HEK293 (cell line): ENCODE measurements at regions not wholly inside any gene's neighbourhood (a gene's known extent, or its start where the extent isn't known, plus 50 kb on each side); places are given as distances from the start of the nearest gene placed in this dataset.
A peak's percentile ranks its signal among the peaks of the same experiment; 100 is the strongest.

Source experiments
- CTCF ChIA-PET: fragments of 350-600 bp; formaldehyde crosslinking; extraction: SDS; loops from one replicate; lab custom pipeline; 2021; ENCODE audit warnings: antibody characterized with exemption; lab: Yijun Ruan, JAX
- POLR2A ChIA-PET: fragments of 300-600 bp; formaldehyde crosslinking; extraction: SDS; loops from one replicate; lab custom pipeline; 2020; ENCODE audit warnings: antibody characterized with exemption, inconsistent platforms; lab: Yijun Ruan, JAX
- H3K27ac ChIP-seq: fragments of 200-500 bp; sonication (Bioruptor generic); 2 replicates; pipeline ENCODE4 v1.5.1; 2014; ENCODE audit warnings: low read depth, low read length, control low read depth, inconsistent platforms; ENCODE audit errors: extremely low read depth
- H3K36me3 ChIP-seq, 2 experiments: fragments of 200-500 bp in 1 of 2; sonication (Bioruptor generic) in 1 of 2; 1 replicate in 1 of 2; 2 replicates in 1 of 2; pipeline ENCODE4 v1.5.1; 2014 to 2017; ENCODE audit warnings: inconsistent platforms in 2 of 2, low read length in 2 of 2; ENCODE audit not compliant: control insufficient read depth in 2 of 2, insufficient read depth in 1 of 2
- H3K4me1 ChIP-seq: fragments of 200-500 bp; sonication (Bioruptor generic); 2 replicates; pipeline ENCODE4 v1.5.1; 2014; ENCODE audit warnings: mild to moderate bottlenecking, low read length, inconsistent platforms; ENCODE audit not compliant: control insufficient read depth, insufficient read depth
- H3K4me3 ChIP-seq: 2 replicates; pipeline ENCODE4 v1.5.1; 2011; ENCODE audit warnings: low read depth, mild to moderate bottlenecking, control low read depth, low read length, moderate library complexity
- H3K9me3 ChIP-seq: fragments of 200-500 bp; sonication (Bioruptor generic); 2 replicates; pipeline ENCODE4 v1.5.1; 2014; ENCODE audit warnings: low read depth, low read length, inconsistent platforms; ENCODE audit not compliant: control insufficient read depth, insufficient read depth
- KLF9 ChIP-seq: fragments of 450-650 bp; formaldehyde crosslinking; IDR thresholded peaks from 2 replicates; pipeline ENCODE4 v1.5.1; 2016; ENCODE audit warnings: missing biosample characterization, missing genetic modification characterization, low read depth
- REPIN1 ChIP-seq: fragments of 450-650 bp; formaldehyde crosslinking; IDR thresholded peaks from 2 replicates; pipeline ENCODE4 v1.5.1; 2017; ENCODE audit warnings: missing biosample characterization, missing genetic modification characterization, low read depth
- SCRT1 ChIP-seq: fragments of 450-650 bp; formaldehyde crosslinking; IDR thresholded peaks from 2 replicates; pipeline ENCODE4 v1.5.1; 2016; ENCODE audit warnings: missing biosample characterization, missing genetic modification characterization, borderline replicate concordance
- SETDB1 ChIP-seq: IDR thresholded peaks from one replicate; pipeline ENCODE4 v1.6.1; 2017; ENCODE audit warnings: mild to moderate bottlenecking, low read length, moderate library complexity, mixed read lengths; ENCODE audit not compliant: insufficient read length
- SP2 ChIP-seq: fragments of 450-650 bp; formaldehyde crosslinking; IDR thresholded peaks from 2 replicates; pipeline ENCODE4 v1.5.1; 2016; ENCODE audit warnings: missing biosample characterization, missing genetic modification characterization
- ZNF121 ChIP-seq: fragments of 450-650 bp; formaldehyde crosslinking; IDR thresholded peaks from 2 replicates; pipeline ENCODE4 v1.5.1; 2016; ENCODE audit warnings: missing biosample characterization, missing genetic modification characterization
- ZNF248 ChIP-seq: fragments of 450-650 bp; formaldehyde crosslinking; IDR thresholded peaks from 2 replicates; pipeline ENCODE4 v1.5.1; 2017; ENCODE audit warnings: missing biosample characterization, missing genetic modification characterization
- ZNF292 ChIP-seq: fragments of 450-650 bp; formaldehyde crosslinking; IDR thresholded peaks from 2 replicates; pipeline ENCODE4 v1.5.1; 2016; ENCODE audit warnings: low read depth, missing biosample characterization, missing genetic modification characterization, borderline replicate concordance
- ZNF624 ChIP-seq: fragments of 450-650 bp; formaldehyde crosslinking; IDR thresholded peaks from 2 replicates; pipeline ENCODE4 v1.5.1; 2017; ENCODE audit warnings: missing biosample characterization, missing genetic modification characterization
- ZNF626 ChIP-seq: fragments of 450-650 bp; sonication (Bioruptor Pico); formaldehyde crosslinking; IDR thresholded peaks from 2 replicates; pipeline ENCODE4 v1.5.1; 2018; ENCODE audit warnings: missing biosample characterization, missing genetic modification characterization, inconsistent platforms
- TF ChIP-seq, protein P1 (sequence below): fragments of 450-650 bp; formaldehyde crosslinking; IDR thresholded peaks from 2 replicates; pipeline ENCODE4 v1.5.1; 2017; ENCODE audit warnings: missing biosample characterization, mild to moderate bottlenecking, missing genetic modification characterization, moderate library complexity
- TF ChIP-seq, protein P2 (sequence below): fragments of 450-650 bp; formaldehyde crosslinking; IDR thresholded peaks from 2 replicates; pipeline ENCODE4 v1.5.1; 2016; ENCODE audit warnings: missing biosample characterization, missing genetic modification characterization, borderline replicate concordance
- TF ChIP-seq, protein P3 (sequence below): fragments of 450-650 bp; formaldehyde crosslinking; IDR thresholded peaks from 2 replicates; pipeline ENCODE4; 2016; ENCODE audit warnings: missing biosample characterization, missing genetic modification characterization
- TF ChIP-seq, protein P4 (sequence below): fragments of 450-650 bp; formaldehyde crosslinking; conservative IDR thresholded peaks from 2 replicates; pipeline ENCODE4 v1.5.1; 2016; ENCODE audit warnings: low read depth, missing biosample characterization, missing genetic modification characterization

DNA sequence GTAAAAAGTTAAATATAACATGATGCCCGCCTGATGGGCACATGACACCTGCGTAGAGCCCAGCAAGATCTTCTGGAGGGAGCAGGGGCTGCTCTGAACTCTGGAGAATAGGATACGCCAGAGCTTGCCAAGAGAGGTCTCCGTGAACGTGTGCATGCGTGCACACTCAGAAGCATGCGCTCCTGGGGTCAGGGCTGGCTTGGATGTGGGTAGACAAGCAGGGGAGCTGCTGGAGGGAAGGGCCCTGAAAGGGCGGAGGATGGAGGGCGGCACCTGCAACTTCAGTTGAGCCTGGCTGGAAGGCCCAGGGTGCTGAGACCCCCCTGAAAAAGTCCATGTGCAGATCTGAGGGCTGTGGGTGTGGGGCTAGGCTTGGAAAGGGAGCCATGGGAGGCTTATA lies 828.4 kb upstream of the SALL3 start:
- H3K9me3 ChIP-seq = no peaks in the 10 kb centered on the region
- no peak overlapping the region for H3K4me3 ChIP-seq
- ChIA-PET POLR2A (no interaction called here), CTCF (interaction anchor here (0.6 to 1.3 kb wide), 2 partner anchors 10 to 74 kb away, joined by 3 to 4 read pairs; no protein-coding TSS in a partner anchor)
- no peaks in the 10 kb centered on the region for H3K36me3 ChIP-seq
- H3K27ac ChIP-seq = no peak overlapping the region
- no peaks in the 10 kb centered on the region for H3K4me1 ChIP-seq
- TF ChIP-seq ZNF248 (tag by site-specific recombination) (no peak), SP2 (tag by site-specific recombination) (no peak), ZNF121 (no peak), ZNF292 (no peak), REPIN1 (tag by site-specific recombination) (no peak), ZNF624 (no peak), ZNF626 (tag by site-specific recombination) (no peak), KLF9 (tag by site-specific recombination) (no peak)
- TF ChIP-seq, protein P1, sequence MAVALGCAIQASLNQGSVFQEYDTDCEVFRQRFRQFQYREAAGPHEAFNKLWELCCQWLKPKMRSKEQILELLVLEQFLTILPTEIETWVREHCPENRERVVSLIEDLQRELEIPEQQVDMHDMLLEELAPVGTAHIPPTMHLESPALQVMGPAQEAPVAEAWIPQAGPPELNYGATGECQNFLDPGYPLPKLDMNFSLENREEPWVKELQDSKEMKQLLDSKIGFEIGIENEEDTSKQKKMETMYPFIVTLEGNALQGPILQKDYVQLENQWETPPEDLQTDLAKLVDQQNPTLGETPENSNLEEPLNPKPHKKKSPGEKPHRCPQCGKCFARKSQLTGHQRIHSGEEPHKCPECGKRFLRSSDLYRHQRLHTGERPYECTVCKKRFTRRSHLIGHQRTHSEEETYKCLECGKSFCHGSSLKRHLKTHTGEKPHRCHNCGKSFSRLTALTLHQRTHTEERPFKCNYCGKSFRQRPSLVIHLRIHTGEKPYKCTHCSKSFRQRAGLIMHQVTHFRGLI (tag by site-specific recombination) = no peak
- TF ChIP-seq, protein P2, sequence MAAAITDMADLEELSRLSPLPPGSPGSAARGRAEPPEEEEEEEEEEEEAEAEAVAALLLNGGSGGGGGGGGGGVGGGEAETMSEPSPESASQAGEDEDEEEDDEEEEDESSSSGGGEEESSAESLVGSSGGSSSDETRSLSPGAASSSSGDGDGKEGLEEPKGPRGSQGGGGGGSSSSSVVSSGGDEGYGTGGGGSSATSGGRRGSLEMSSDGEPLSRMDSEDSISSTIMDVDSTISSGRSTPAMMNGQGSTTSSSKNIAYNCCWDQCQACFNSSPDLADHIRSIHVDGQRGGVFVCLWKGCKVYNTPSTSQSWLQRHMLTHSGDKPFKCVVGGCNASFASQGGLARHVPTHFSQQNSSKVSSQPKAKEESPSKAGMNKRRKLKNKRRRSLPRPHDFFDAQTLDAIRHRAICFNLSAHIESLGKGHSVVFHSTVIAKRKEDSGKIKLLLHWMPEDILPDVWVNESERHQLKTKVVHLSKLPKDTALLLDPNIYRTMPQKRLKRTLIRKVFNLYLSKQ (tag by site-specific recombination) = no peak
- TF ChIP-seq, protein P3, sequence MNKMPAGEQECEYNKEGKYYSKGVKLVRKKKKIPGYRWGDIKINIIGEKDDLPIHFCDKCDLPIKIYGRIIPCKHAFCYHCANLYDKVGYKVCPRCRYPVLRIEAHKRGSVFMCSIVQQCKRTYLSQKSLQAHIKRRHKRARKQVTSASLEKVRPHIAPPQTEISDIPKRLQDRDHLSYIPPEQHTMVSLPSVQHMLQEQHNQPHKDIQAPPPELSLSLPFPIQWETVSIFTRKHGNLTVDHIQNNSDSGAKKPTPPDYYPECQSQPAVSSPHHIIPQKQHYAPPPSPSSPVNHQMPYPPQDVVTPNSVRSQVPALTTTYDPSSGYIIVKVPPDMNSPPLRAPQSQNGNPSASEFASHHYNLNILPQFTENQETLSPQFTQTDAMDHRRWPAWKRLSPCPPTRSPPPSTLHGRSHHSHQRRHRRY = no peak
- TF ChIP-seq, protein P4, sequence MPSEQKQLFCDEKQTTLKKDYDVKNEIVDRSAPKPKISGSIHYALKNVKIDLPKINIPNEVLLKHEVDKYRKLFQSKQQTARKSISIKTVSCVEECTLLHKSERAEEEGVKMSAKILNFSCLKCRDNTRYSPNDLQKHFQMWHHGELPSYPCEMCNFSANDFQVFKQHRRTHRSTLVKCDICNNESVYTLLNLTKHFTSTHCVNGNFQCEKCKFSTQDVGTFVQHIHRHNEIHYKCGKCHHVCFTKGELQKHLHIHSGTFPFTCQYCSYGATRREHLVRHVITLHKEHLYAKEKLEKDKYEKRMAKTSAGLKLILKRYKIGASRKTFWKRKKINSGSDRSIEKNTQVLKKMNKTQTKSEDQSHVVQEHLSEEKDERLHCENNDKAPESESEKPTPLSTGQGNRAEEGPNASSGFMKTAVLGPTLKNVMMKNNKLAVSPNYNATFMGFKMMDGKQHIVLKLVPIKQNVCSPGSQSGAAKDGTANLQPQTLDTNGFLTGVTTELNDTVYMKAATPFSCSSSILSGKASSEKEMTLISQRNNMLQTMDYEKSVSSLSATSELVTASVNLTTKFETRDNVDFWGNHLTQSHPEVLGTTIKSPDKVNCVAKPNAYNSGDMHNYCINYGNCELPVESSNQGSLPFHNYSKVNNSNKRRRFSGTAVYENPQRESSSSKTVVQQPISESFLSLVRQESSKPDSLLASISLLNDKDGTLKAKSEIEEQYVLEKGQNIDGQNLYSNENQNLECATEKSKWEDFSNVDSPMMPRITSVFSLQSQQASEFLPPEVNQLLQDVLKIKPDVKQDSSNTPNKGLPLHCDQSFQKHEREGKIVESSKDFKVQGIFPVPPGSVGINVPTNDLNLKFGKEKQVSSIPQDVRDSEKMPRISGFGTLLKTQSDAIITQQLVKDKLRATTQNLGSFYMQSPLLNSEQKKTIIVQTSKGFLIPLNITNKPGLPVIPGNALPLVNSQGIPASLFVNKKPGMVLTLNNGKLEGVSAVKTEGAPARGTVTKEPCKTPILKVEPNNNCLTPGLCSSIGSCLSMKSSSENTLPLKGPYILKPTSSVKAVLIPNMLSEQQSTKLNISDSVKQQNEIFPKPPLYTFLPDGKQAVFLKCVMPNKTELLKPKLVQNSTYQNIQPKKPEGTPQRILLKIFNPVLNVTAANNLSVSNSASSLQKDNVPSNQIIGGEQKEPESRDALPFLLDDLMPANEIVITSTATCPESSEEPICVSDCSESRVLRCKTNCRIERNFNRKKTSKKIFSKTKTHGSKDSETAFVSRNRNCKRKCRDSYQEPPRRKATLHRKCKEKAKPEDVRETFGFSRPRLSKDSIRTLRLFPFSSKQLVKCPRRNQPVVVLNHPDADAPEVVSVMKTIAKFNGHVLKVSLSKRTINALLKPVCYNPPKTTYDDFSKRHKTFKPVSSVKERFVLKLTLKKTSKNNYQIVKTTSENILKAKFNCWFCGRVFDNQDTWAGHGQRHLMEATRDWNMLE (tag by site-specific recombination) = no peak

DNA sequence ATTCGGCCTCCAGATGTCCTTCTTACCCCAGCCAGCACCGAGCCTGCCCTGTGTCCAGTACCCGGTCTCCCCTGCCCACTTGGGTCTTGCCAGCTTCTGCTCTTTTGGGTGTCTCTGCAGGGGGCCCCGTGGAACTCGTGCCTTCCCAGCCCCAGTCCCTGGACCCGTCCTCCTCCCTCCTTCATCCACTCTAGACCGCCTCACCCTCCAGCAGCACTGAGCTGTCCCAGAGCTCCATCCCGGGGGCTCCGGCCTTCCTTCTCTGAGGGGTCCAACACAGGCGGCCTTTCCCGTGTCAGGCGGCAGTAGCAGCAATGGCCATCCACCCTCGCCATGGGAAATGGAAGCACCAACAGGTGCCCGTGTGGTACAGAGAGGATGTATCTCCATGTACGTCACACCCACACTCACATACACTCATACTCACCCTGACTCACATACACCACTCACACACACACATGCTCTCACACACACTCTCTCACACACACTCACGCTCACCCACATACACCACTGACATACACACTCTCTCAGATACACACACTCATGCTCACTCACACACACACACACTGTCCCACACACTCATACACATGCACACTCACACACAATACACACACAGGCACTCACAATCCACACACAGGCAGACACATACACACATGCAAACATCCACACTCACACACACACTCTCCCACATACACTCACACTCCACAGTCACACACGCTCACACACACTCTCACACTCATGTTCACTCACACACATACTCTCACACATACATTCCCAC lies 827.5 kb upstream of the SALL3 start:
- H3K27ac ChIP-seq = no peak overlapping the region
- CTCF ChIA-PET = interaction anchor here (1.3 kb wide), 1 partner anchor 9 kb away, joined by 4 read pairs; no protein-coding TSS in a partner anchor
- H3K4me3 ChIP-seq = no peak overlapping the region
- H3K36me3 ChIP-seq = no peaks in the 10 kb centered on the region
- H3K9me3 ChIP-seq = no peaks in the 10 kb centered on the region
- POLR2A ChIA-PET = no interaction called here
- 0 out of 2 replicates have a peak, but pooled peaks have one; percentile 35 for TF ChIP-seq SCRT1 (tag by site-specific recombination)
- TF ChIP-seq SETDB1 = no peak
- TF ChIP-seq, all 188 proteins: peak for 1
- H3K4me1 ChIP-seq = no peaks in the 10 kb centered on the region
